ENCODE measurements at regions not wholly inside any gene's neighbourhood (a gene's known extent, or its start where the extent isn't known, plus 50 kb on each side); places are given as distances from the start of the nearest gene placed in this dataset.

DNA sequence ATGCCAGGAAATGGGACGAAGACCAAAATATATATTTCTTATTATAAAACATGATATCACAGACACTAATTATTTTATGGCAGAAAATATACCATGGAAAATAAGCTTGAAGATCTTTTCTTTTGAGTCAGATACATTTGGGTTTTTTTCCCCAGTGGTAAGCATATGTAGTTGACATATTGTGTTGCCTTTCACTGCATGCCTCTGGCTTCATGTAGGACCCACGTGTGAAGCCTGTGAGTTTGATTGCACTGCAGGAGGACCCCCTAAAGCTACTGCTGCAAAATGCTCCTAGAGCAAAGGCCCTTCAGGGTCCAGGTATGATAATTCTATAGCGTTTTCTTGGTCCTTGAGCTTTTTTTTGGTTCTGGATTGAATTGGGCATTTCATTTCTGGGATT is 190.7 kb upstream of the KIRREL3 start:
- no peak for TF ChIP-seq CTCF (IDR thresholded peaks at IDR 0.05; ENCODE audit: insufficient read depth, low read length)
- no peak for DNase-seq (ENCODE audit: low read depth)
- H3K4me3 ChIP-seq (ENCODE audit: low read depth, low read length) = no peak overlapping the region

DNA sequence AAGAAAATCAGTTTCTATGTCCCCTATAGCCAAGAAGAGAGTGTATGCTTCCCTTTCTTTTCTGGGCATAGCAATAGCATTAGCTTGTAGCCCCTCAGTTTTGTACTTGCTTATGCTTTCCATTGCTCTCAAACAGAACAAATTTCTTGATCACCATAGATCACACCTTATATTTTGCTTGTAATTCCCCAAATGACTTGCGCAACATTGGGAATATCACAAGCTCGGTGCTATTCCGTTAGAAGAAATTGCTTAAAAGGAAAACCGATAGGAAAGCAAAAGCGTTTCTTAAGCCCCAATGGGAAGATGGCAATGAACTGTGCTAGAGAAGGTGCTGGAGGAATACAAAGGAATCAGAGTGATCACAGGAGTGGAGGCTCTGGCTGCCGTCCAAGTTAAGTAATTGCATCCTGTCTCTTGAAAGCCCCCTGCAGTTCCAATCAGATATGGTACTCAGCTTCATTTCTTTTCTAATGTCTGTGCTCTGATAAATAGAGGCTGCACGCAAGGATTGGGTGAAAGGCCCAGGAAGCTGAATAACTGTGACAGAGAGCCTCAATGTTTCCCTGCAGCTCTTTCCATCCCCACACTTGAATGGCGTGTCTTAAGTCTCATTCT is 182.1 kb upstream of the KIRREL3 start:
- DNase-seq (ENCODE audit: low read depth) = no peak
- no peak overlapping the region for H3K4me3 ChIP-seq (ENCODE audit: low read depth, low read length)
- no peak for TF ChIP-seq CTCF (IDR thresholded peaks at IDR 0.05; ENCODE audit: insufficient read depth, low read length)

DNA sequence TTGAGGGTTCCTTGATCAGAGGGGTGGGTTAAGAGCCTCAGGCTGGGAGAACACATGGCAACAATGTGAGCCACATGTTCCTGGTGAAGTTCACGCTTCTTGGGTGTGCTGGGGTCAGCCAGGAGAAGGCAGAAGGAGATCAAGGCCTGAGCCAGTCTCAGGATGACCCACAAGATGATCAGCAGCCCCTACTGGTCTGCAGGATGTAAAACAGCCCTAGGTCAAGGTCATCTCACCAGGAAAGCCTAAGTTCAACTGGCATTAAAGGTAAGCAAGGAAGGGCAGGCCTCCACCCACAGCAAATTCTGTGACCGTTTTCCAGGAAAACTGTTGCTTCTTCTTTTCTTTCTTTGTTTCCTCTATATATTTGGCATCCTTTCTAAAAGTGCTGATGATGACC is 156.7 kb upstream of the KIRREL3 start:
- no peak for DNase-seq (ENCODE audit: low read depth)
- H3K4me3 ChIP-seq (ENCODE audit: low read depth, low read length) = no peak overlapping the region
- TF ChIP-seq CTCF (IDR thresholded peaks at IDR 0.05; ENCODE audit: insufficient read depth, low read length) = no peak

- no peak for DNase-seq (ENCODE audit: low read depth)
- H3K4me3 ChIP-seq (ENCODE audit: low read depth, low read length) = no peak overlapping the region
- no peak for TF ChIP-seq CTCF (IDR thresholded peaks at IDR 0.05; ENCODE audit: insufficient read depth, low read length)
These were observed 148.8 kb upstream of the KIRREL3 start for GRCh38 chr11:127149410-127149809.

- no peak overlapping the region for H3K4me3 ChIP-seq (ENCODE audit: low read depth, low read length)
- no peak for DNase-seq (ENCODE audit: low read depth)
- TF ChIP-seq CTCF (IDR thresholded peaks at IDR 0.05; ENCODE audit: insufficient read depth, low read length) = no peak
These were observed 142.7 kb upstream of the KIRREL3 start for GRCh38 chr11:127143251-127143650.

DNA sequence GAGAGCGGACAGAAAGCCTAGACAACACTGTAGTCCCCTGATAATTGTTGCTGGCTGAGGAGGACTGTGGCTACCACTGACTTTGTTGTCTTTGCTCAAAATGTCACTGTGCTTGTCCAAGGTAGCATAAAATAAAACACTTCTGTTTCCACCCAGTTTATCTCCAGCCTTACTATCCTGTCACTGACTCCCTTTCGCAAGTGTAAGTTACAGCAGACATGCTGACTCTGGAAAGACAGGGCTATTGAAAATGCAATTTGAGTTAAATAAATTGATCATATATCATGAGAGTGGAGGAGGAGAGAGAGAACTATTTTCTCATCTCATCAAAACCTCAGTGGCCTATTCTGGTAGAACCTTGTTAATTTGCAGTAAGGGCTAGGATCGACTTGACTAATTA is 138.0 kb upstream of the KIRREL3 start:
- DNase-seq (ENCODE audit: low read depth) = no peak
- no peak overlapping the region for H3K4me3 ChIP-seq (ENCODE audit: low read depth, low read length)
- TF ChIP-seq CTCF (IDR thresholded peaks at IDR 0.05; ENCODE audit: insufficient read depth, low read length) = no peak

- H3K4me3 ChIP-seq (ENCODE audit: low read depth, low read length) = no peak overlapping the region
- DNase-seq (ENCODE audit: low read depth) = no peak
- TF ChIP-seq CTCF (IDR thresholded peaks at IDR 0.05; ENCODE audit: insufficient read depth, low read length) = no peak
These were observed 137.3 kb upstream of the KIRREL3 start for GRCh38 chr11:127137771-127138280.

All from fibroblast of the aortic adventitia (primary cell).